HG02973 (cell line): ENCODE measurements at regions not wholly inside any gene's neighbourhood (a gene's known extent, or its start where the extent isn't known, plus 50 kb on each side); places are given as distances from the start of the nearest gene placed in this dataset.
"Not testable (repeated sequence)": the region's sequence is repeated elsewhere in the genome, so short reads cannot be mapped to it uniquely, and the experiment has no call there.

Source experiments
- ATAC-seq: cut with Tn5 transposase; IDR thresholded peaks from one replicate; pipeline ENCODE4 v1.9.1; 2021; ENCODE audit warnings: moderate library complexity; ENCODE audit not compliant: unreplicated experiment

GRCh38 chr11:34756591-34756990 lies 135.7 kb downstream of the EHF start:
- ATAC-seq = no peak

DNA sequence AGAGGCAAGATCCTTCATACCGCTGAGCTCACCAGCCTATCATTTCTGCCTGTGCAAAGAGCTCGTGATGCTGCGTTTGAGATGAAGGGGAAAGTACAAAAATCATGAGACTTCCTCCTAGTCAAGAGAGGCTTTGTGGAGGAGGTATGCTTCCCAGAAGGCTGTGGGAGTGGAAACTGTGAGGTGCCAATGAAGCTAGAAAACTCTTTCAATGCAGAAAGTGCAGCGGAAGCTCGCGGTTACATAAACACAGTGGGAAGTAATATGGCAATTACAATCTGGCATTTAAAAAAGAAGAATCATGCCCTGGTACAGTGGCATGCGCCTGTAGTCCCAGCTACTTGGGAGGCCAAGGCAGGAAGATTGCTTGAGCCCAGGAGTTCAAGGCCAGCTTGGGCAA lies 134.8 kb downstream of the EHF start:
- ATAC-seq = no peak

- ATAC-seq = no peak
These were observed 133.4 kb downstream of the EHF start for GRCh38 chr11:34754171-34754823.

DNA sequence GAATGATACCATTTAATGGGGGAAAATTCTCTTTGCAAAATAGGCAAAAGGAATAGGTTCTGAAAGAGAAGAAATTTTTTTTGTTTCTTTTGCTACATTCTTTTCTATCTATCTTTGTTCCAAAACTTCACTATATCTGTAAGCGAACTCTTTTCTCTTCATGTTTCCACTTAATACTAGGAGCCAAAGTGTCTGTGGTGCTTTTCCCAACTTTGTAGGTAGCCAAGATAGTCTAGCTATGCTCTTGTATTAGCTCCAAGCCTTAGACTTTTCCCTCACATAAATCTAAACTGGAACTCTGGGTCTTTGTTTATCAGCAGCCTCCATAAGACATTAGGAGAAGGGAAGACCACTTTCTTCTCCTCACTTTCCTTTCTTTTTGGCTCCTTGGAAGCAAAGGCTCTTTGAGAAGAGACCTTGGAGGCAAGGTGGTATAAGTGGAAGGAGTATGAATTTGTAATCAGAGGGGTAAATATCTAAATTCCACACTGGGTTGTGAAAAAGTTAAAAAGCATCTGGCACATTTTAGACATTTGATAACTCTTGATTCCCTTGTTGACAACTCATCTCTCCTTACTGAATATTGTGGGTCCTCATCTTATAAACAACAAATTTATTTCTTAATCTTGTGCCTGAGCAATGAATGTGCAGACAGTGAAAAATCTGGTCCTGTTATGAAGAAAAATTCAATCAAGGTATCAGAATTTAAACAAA lies 130.0 kb downstream of the EHF start:
- ATAC-seq = no peak

GRCh38 chr11:34749666-34750659 lies 129.1 kb downstream of the EHF start:
- no peak for ATAC-seq

- no peak for ATAC-seq
These were observed 127.1 kb downstream of the EHF start for GRCh38 chr11:34748036-34748435.

- ATAC-seq = no peak
These were observed 126.4 kb downstream of the EHF start for GRCh38 chr11:34747251-34747650.

GRCh38 chr11:34745195-34745594 lies 124.3 kb downstream of the EHF start:
- no peak for ATAC-seq

DNA sequence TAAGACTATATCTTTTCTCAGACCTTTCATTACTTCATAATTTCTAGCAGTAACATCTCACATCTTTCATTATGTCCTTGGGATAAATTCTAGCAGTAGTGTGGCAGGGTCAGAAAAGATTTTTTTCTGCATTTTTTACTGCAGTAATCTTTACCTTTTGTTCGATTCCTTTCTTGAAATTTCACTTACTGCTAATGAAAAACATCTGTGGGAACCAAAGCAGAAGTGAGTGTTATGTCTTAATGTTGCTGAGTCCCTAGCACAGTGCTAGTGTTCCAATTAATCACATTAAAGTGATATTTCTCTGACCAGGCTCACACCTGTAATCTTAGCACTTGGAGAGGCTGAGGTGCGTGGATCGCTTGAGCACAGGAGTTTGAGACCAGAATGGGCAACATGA lies 123.6 kb downstream of the EHF start:
- no peak for ATAC-seq

DNA sequence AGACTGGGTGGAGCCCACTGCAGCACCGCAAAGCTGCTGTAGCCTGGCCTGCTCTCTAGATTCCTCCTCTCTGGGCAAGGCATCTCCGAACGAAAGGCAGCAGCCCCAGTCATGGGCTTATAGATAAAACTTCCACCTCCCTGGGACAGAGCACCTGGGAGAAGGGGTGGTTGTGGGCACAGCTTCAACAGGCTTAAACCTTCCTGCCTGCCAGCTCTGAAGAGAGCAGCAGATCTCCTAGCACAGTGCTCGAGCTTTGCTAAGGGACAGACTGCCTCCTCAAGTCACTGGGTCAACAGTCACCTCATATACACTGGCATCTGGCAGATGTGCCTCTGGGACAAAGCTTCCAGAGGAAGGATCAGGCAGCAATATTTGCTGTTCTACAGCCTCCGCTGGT lies 117.3 kb downstream of the EHF start:
- ATAC-seq = no peak

DNA sequence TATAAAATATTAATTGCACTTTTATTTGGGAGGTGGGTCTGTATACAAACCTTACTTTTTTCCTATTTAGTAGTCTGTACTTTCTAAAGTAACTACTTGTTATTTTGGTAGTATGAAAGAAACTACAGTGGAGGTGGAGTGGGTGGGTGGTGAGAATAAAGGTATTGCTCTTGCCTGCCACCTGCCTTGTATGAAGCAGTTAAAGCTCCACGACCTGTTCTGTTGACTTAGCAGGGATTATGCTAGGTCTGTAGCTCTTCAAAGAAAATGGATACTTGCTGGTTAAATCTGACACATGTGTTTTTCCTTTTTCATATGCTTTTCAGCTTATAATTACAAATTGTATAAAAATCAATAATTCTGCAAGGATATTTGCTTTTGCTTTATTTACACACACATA lies 111.9 kb downstream of the EHF start:
- no peak for ATAC-seq

- ATAC-seq = no peak
These were observed 110.7 kb downstream of the EHF start for GRCh38 chr11:34731603-34732002.

GRCh38 chr11:34730544-34731295 lies 109.8 kb downstream of the EHF start:
- ATAC-seq = no peak

DNA sequence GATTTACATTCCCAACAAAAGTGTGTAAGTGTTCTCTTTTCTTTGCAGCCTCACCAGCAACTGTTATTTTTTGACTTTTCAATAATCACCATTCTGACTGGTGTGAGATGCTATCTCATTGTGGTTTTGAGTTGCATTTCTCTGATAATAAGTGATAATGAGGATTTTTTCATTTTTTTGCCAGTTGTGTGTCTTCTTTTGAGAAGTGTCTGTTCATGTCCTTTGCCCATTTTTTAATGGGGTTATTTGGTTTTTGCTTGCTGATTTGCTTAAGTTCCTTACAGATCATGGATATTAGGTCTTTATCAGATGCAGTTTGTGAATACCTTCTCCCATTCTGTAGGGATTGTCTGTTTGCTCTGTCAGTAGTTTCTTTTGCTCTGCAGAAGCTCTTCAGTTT lies 107.7 kb downstream of the EHF start:
- no peak for ATAC-seq

GRCh38 chr11:34727228-34727737 lies 106.4 kb downstream of the EHF start:
- ATAC-seq = no peak

DNA sequence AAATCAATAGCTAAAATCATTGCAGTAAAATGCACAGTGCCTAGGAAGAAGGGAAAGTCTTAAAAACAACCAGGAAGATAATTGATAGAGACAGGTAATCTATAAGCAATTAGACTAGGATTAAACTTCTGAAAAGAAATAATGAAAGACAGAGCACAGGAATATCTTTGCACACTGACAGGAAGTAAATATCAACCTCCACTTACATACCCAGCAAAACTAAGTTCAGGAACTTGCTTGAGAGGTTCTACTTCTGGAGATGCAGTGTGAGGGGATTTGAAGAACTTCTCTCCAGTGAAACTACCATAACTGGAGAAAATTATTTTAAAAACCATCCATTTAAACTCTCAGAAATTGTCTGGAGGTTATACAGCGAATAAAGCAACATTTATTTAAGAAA lies 104.1 kb downstream of the EHF start:
- no peak for ATAC-seq

DNA sequence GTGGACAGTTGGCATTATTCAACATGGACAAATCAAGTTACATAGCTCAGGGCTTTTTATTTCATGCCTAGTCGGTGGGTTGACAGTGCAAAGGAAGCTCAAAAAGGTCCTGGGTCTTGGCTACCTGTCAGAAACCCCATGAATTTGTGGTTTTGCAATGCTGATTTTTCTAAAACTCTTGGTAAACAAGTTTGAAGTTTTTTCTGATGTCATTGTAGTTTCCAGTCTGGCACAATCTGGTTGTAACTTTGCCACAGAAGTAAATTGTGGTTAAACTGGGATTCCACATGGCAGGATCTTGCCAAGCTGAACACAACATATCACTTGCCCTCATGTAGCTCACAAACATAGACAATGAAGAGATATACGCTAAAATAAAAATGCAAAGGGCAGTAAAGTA lies 100.8 kb downstream of the EHF start:
- ATAC-seq = no peak

DNA sequence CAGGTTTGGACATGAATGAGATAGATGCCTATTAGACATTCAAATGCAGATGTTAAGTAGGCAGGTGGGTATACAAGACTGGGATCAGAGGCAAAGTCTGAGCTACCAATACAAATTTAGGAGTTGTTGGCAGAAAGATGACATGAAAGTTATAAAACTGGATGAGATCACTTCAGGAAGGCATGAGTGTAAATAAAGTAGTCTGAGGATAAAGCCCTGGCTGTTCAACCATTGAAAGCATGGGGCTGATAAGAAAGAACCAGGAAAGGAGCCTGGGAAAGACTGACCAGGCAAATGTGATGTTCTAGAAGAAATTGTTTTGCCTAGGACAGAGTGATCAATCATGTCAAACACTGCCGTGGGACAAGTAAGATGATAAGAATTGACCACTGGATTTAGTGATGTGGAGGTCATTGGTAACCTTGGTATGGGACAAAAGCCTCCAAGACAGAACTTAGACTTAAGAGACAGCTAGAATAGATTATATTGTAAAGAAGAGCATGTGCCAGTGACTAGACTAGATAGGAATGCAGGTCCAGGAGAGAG lies 98.5 kb downstream of the EHF start:
- ATAC-seq = no peak

- not testable (repeated sequence) for ATAC-seq
These were observed 92.7 kb downstream of the EHF start for GRCh38 chr11:34713631-34714030.
